ENCODE measurements at regions not wholly inside any gene's neighbourhood (a gene's known extent, or its start where the extent isn't known, plus 50 kb on each side); places are given as distances from the start of the nearest gene placed in this dataset.

GRCh38 chr14:71328183-71328582 lies 420.9 kb downstream of the PCNX1 start:
- TF ChIP-seq CTCF (IDR thresholded peaks at IDR 0.05; ENCODE audit: insufficient read depth, low read length, poor library complexity, severe bottlenecking) (no peak), EZH2phosphoT487 (conservative IDR thresholded peaks at IDR 0.05; ENCODE audit: low read length) (no peak)

Measured in SU-DHL-6 (cell line).